GM12872 (cell line): ENCODE measurements at regions not wholly inside any gene's neighbourhood (a gene's known extent, or its start where the extent isn't known, plus 50 kb on each side); places are given as distances from the start of the nearest gene placed in this dataset.

ENCODE experiments used
- TF ChIP-seq, protein P1 (sequence below): IDR thresholded peaks from 3 replicates; pipeline ENCODE4 v1.5.1; 2011; ENCODE audit warnings: low read depth, mild to moderate bottlenecking, low read length, moderate library complexity; ENCODE audit not compliant: insufficient read depth

DNA sequence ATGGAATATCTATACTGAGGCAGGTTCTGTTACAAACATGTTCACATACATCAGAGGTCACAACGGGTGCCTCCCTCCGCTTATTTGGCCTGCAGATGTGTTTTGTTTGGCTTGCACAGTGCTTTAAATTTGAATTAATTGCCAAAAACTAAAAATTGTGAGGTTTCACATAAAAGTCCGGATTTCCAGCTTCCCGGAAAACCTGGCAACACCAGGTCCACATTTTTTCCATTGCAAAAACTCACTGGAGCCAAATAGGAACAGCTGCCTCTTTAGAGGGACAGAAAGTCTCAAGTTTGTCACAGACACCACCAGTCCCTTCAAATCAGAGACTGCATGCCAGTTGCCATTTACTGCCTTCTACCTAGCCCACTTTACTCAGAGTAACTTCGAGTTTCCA lies 205.9 kb upstream of the MDFIC2 start:
- TF ChIP-seq, protein P1, sequence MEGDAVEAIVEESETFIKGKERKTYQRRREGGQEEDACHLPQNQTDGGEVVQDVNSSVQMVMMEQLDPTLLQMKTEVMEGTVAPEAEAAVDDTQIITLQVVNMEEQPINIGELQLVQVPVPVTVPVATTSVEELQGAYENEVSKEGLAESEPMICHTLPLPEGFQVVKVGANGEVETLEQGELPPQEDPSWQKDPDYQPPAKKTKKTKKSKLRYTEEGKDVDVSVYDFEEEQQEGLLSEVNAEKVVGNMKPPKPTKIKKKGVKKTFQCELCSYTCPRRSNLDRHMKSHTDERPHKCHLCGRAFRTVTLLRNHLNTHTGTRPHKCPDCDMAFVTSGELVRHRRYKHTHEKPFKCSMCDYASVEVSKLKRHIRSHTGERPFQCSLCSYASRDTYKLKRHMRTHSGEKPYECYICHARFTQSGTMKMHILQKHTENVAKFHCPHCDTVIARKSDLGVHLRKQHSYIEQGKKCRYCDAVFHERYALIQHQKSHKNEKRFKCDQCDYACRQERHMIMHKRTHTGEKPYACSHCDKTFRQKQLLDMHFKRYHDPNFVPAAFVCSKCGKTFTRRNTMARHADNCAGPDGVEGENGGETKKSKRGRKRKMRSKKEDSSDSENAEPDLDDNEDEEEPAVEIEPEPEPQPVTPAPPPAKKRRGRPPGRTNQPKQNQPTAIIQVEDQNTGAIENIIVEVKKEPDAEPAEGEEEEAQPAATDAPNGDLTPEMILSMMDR: no peak

DNA sequence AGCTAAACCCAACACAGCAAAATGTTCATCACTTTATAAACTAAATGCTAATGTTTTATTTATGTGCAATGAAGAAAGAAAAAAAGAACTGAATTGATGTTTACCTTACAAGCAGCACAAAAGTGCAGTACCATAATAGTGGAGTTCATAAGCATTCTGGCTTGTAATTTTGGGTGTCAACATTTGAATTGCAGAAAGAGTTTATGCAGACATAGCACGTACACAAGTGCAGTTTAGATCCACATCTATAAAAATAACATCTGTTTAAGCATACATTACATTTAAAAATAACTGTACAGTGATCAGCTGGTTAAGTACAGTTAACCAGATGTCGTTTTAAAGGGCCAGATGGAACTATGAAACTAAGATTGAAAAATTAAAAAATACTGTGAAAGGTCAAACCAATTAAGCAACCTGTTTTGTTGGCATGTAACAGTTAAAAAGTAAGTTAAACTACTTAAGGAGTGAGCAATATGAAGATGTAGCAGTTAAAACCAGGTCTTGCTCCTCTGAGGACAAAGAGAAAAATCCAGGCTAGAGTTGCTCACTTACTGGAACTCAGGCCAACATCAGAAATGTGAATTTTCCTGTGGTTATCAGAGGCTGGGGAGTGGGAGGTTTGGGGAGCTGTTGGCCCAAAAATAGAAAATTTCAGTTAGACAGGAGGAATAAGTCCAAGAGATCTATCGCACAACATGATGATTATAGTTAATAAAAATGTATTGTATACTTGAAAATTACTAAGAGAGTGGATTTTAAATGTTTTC lies 204.9 kb upstream of the MDFIC2 start:
- TF ChIP-seq, protein P1: no peak

DNA sequence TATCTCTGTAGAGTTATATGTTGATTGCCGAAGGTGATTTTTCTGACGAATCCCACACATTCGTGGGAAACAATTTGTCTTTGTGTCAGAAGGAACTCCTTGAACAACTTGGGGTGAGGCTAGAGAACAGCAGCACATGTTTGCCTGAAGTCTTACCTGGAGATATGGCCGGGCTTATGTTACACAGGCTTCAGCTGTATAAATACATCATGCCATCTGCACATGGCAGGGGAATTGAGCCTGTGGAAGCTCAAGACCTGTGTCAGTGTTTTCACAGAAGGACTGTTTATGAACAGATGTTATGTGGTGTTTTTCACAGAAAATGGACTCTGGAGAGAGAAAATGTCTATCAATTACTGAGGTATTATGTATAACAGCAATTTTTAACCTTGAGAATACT lies 203.6 kb upstream of the MDFIC2 start:
- TF ChIP-seq, protein P1: no peak

DNA sequence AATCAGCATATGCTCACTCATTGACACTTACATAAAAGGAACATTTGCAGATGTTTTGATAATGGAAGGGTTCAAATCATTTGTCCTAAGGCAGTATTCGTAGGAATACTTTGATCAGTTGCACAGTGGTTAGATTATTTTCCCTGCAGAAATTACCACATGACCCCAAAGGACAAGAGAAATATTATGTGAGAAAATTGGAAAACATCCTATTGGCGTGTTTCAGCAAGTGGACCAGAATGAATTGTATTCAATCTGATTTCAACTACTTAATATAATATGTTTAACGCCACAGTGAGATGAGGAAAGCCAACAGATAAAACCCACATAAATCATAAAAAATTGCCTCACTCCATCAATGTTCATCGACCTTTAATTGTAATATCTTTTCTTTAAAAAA lies 195.0 kb upstream of the MDFIC2 start:
- TF ChIP-seq, protein P1: no peak

DNA sequence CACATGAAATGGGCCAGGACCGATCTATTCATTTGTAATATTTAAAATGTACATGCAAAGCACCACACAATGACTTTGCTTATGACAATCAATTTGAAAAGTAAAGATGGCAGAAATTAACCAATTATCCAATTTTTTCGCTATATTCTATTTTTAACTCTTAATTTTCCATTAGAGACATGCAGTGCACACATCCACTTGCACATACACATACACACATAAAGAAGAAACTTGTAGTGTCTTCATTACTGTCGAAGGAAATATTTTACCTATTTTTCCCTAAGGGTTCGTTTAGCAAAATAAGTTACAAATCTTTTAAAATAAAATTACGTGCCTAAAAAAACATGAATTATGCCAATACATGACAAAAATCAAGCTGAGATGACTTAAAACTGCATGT lies 194.3 kb upstream of the MDFIC2 start:
- TF ChIP-seq, protein P1: no peak

DNA sequence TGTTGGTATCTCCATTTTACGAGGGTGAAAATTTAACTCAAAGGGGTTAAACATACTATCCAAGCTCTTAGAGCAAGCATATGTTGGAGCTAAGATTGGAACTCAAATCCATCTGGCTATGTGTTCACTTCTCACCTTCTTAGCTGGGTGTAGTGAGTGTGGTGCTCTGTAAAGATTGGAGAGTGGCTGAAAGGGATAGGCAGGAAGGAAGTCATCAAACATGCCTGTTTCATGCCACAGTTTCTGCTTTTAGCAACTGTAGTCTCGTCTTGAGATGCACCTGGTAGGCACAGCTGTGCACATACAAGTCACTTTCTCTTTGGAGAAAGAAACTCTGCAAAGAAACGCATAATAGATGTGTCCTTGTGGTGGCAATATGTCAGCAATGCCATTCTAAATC lies 189.1 kb upstream of the MDFIC2 start:
- TF ChIP-seq, protein P1: no peak

DNA sequence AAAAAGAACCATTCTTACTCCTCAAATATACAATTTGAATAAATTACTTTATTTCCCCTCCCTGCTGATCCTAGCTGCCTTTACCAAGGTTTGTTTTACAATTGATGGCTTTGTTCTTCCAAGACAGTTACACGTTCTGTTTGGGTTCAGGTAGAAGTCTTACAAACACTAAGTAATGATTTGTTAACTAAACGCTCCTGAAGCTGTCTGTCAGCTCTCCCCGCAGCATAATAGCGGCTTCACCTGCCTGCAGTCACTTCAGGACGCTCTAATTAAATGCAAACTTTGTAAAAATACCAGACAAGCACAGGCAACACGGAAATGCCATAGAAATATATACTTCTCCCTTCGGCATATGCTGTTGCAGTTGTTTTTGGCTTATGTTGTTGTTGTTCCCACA lies 176.4 kb upstream of the MDFIC2 start:
- TF ChIP-seq, protein P1: no peak

DNA sequence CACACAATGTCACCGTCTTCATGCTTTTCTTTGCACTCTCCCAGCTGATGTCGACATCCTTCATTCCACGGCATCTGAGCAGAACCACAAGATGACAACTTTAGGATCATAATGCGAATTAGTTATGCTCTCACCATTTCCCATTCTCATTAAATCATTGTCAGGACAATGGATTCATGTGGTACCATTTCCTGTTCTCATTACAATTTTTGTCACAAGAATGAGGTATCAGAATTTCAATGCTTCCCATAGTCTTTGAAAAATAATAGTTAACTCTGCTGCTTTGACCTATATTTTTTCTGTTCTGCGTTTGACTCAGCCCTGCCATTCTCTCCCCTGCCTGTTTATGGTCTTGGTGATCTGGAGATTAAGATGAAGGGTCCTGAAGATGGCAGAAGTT lies 175.7 kb upstream of the MDFIC2 start:
- TF ChIP-seq, protein P1: no peak
